Gastroesophageal sphincter (tissue), 4 donors: ENCODE measurements at regions not wholly inside any gene's neighbourhood (a gene's known extent, or its start where the extent isn't known, plus 50 kb on each side); places are given as distances from the start of the nearest gene placed in this dataset.

Experiments used
- ATAC-seq: fragments of 150-250 bp; one replicate; pipeline ENCODE4 v1.9.1; 2016; ENCODE audit warnings: mild to moderate bottlenecking, moderate library complexity
- H3K27ac ChIP-seq, 4 donors: fragments of 200-600 bp; sonication (generic) in 3 of 4; 1 replicate in 3 of 4; 2 replicates in 1 of 4; pipeline ENCODE4 v1.5.1; 2016 to 2019
- H3K27me3 ChIP-seq: fragments of 200-600 bp; sonication (generic); one replicate; pipeline ENCODE4 v1.5.1; 2019
- H3K36me3 ChIP-seq, 2 donors: fragments of 200-600 bp; sonication (generic); one replicate each; pipeline ENCODE4 v1.5.1; 2019; ENCODE audit warnings: control low read depth in 1 of 2
- H3K4me1 ChIP-seq, 3 donors: fragments of 200-600 bp; sonication (generic); 1 replicate in 2 of 3; 2 replicates in 1 of 3; pipeline ENCODE4 v1.5.1; 2016 to 2019; ENCODE audit warnings: control low read depth in 2 of 3
- H3K4me3 ChIP-seq, 2 donors: fragments of 200-600 bp; sonication (generic); one replicate each; pipeline ENCODE4 v1.5.1; 2019; ENCODE audit warnings: mild to moderate bottlenecking in 1 of 2, moderate library complexity in 1 of 2
- H3K9me3 ChIP-seq, 3 donors: fragments of 200-600 bp; sonication (generic); one replicate each; pipeline ENCODE4 v1.5.1; 2017 to 2019; ENCODE audit warnings: control low read depth in 2 of 3
- CTCF ChIP-seq, 4 experiments: fragments of 200-600 bp in 2 of 4; fragments of 450-650 bp in 2 of 4; sonication (generic) in 1 of 4; IDR thresholded peaks; one replicate each; pipeline ENCODE4 v1.5.1; 2017 to 2019; ENCODE audit warnings: antibody characterized with exemption in 4 of 4, mild to moderate bottlenecking in 2 of 4, moderate library complexity in 2 of 4
- EP300 ChIP-seq: sonication (generic); formaldehyde crosslinking; IDR thresholded peaks from one replicate; pipeline ENCODE4 v1.6.1; 2017; ENCODE audit warnings: antibody characterized with exemption, mild to moderate bottlenecking
- POLR2A ChIP-seq, 2 donors: fragments of 450-650 bp; IDR thresholded peaks; one replicate each; pipeline ENCODE4 v1.6.1; 2017; ENCODE audit warnings: antibody characterized with exemption in 2 of 2, mild to moderate bottlenecking in 2 of 2, moderate library complexity in 1 of 2
- POLR2AphosphoS5 ChIP-seq: sonication (generic); formaldehyde crosslinking; IDR thresholded peaks from one replicate; pipeline ENCODE4 v1.6.1; 2017; ENCODE audit warnings: antibody characterized with exemption
- WGBS, 2 donors: methylation state at CpG; one replicate each; pipeline ENCODE4 v1.1.5; 2018; ENCODE audit warnings: low coverage in 1 of 2; 5-methylcytosine and 5-hydroxymethylcytosine counted together

GRCh38 chr5:74337984-74338310 lies 302.6 kb downstream of the ENC1 start:
- H3K4me1 ChIP-seq: peaks cover 0 to 20% (median 0%) of the 10 kb centered on the region in 3 donors
- no peak for TF ChIP-seq EP300
- no peak for TF ChIP-seq CTCF (IDR thresholded peaks at IDR 0.05)
- TF ChIP-seq POLR2AphosphoS5: no peak
- TF ChIP-seq POLR2A (IDR thresholded peaks at IDR 0.05): no peak
- no peaks in the 10 kb centered on the region for H3K36me3 ChIP-seq
- no peaks in the 10 kb centered on the region for H3K27me3 ChIP-seq
- WGBS, 2 donors: 38 to 75% methylated on average over 1 of the region's 1 CpG
- H3K9me3 ChIP-seq: no peaks in the 10 kb centered on the region
- no peak overlapping the region for H3K4me3 ChIP-seq
- H3K27ac ChIP-seq: peak overlapping the region in 3 of 4 donors; percentile 7 to 38 (median 37)
- ATAC-seq: no peak

DNA sequence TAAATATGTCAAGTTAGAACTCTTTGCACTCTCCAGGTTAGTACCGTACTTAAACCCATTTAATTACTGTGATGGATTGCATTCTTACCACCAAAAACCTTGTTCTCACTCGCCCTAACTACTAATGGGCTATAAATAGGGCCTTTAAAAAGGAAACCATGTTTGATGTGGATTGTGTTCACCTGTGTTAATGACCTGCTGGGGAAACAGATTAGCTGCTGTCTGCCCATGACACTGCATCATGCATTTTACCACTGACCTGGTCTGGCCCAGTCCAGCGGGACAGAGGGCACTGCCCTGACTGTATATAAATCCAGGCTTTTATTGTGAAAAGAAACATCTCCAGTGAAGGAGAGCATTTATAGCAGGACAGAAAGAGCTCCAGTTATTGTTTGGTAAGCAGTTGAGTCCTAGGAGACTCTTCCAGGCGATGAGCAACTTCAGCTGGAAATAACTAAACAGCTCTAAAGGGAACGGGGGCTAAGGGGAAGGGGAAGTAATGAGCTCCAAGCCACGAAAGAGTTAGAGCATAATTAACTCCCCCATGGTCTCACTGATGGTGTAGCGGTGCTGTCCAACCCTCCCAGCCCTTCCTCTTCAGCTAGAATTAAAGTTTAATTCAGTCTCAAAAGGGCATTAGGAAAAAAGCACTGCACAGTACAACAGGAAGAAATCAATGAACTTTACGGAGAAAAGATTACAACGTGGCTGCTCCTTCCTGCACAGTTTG lies 303.1 kb downstream of the ENC1 start:
- no peaks in the 10 kb centered on the region for H3K9me3 ChIP-seq
- H3K4me1 ChIP-seq: peaks cover 0 to 20% (median 0%) of the 10 kb centered on the region in 3 donors
- H3K27me3 ChIP-seq: no peaks in the 10 kb centered on the region
- peak overlapping the region in 3 of 4 donors; percentile 7 to 38 (median 37) for H3K27ac ChIP-seq
- no peak for TF ChIP-seq CTCF (IDR thresholded peaks at IDR 0.05)
- no peak for TF ChIP-seq EP300
- no peak for TF ChIP-seq POLR2A (IDR thresholded peaks at IDR 0.05)
- TF ChIP-seq POLR2AphosphoS5: no peak
- ATAC-seq: no peak
- no peak overlapping the region for H3K4me3 ChIP-seq
- no peaks in the 10 kb centered on the region for H3K36me3 ChIP-seq
- WGBS, 2 donors: 33 to 37% methylated on average over 5 to 7 of the region's 9 CpGs

- 84 to 89% methylated on average over 7 of the region's 7 CpGs for WGBS, 2 donors
- Histone ChIP-seq H3K4me3 (no peak overlapping the region), H3K36me3 (no peaks in the 10 kb centered on the region), H3K4me1 (peaks cover 0 to 20% (median 0%) of the 10 kb centered on the region in 3 donors), H3K27me3 (no peaks in the 10 kb centered on the region), H3K27ac (no peak overlapping the region), H3K9me3 (no peaks in the 10 kb centered on the region)
- no peak for ATAC-seq
- TF ChIP-seq CTCF (IDR thresholded peaks at IDR 0.05) (no peak), POLR2A (IDR thresholded peaks at IDR 0.05) (no peak), EP300 (no peak), POLR2AphosphoS5 (no peak)
Observed at GRCh38 chr5:74336297-74336696, 304.2 kb downstream of the ENC1 start.

DNA sequence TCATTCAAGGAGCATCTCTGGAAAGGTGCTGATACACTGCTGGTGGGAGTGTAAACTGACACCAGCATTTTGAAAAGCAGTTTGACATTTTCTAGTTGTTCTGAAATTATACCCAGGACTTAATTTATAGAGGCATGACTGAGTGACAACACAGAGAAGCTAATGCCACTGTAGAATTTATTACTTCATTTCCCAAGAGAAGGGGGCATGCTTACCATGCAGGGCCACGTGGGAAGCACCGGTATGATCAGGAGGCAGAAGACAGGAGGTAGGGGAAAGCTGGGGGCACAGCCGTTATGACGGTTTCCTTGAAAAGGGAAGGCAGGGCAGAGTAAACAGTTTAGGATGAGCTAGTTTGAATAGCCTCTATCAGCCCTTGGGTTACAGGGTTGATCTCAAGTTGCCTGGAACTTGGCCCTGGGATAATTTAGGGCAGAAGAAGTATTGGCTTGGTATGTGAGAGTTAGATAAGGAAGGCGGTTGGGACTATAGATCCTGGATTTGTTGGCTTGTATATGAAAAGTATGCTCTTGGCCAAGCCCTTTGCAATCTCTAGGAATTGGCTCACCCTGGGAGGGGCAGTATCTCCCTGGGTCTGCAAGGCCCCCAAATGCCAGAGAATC lies 305.7 kb downstream of the ENC1 start:
- Histone ChIP-seq H3K27ac (no peak overlapping the region), H3K27me3 (no peaks in the 10 kb centered on the region)
- ATAC-seq: no peak

More for the DNA sequence above, 305.7 kb downstream of the ENC1 start:
- no peak overlapping the region for H3K4me3 ChIP-seq
- no peaks in the 10 kb centered on the region for H3K36me3 ChIP-seq
- TF ChIP-seq EP300 (no peak), POLR2AphosphoS5 (no peak), POLR2A (IDR thresholded peaks at IDR 0.05) (no peak), CTCF (IDR thresholded peaks at IDR 0.05) (no peak)
- 67 to 90% methylated on average over 5 of the region's 5 CpGs for WGBS, 2 donors
- H3K9me3 ChIP-seq: no peaks in the 10 kb centered on the region
- peaks cover 0 to 20% (median 0%) of the 10 kb centered on the region in 3 donors for H3K4me1 ChIP-seq
